CD4-positive, CD25-positive, alpha-beta regulatory T cell (primary cell): ENCODE measurements at regions not wholly inside any gene's neighbourhood (a gene's known extent, or its start where the extent isn't known, plus 50 kb on each side); places are given as distances from the start of the nearest gene placed in this dataset.
"Not testable (repeated sequence)": the region's sequence is repeated elsewhere in the genome, so short reads cannot be mapped to it uniquely, and the experiment has no call there.

Experiments used
- ATAC-seq, 2 donors: fragments of 150-1000 bp; cut with Tn5 transposase; one replicate each; pipeline ENCODE4 v1.10.0; 2021; ENCODE audit warnings: low read depth in 2 of 2, moderate number of reproducible peaks in 2 of 2, moderate library complexity in 1 of 2
- DNase-seq, 3 donors: peaks; one replicate each; pipeline versions ENCODE4 v3.0.0 to v3.0.0-alpha.2; 2012 to 2022; ENCODE audit warnings: mixed read lengths in 1 of 3
- H3K27ac ChIP-seq: one replicate; pipeline ENCODE4 v1.7.0; 2013; ENCODE audit warnings: mild to moderate bottlenecking, low read length; ENCODE audit not compliant: insufficient read depth, poor library complexity, severe bottlenecking
- H3K27me3 ChIP-seq: one replicate; pipeline ENCODE4 v1.7.0; 2013; ENCODE audit warnings: low read length; ENCODE audit not compliant: control insufficient read depth, insufficient read depth
- H3K36me3 ChIP-seq: one replicate; pipeline ENCODE4 v1.7.0; 2013; ENCODE audit warnings: mild to moderate bottlenecking, low read length, moderate library complexity; ENCODE audit not compliant: control insufficient read depth, insufficient read depth
- H3K4me1 ChIP-seq: 2 replicates; pipeline ENCODE4 v1.7.0; 2013; ENCODE audit warnings: mild to moderate bottlenecking, low read length; ENCODE audit not compliant: insufficient read depth, control insufficient read depth, poor library complexity, severe bottlenecking
- H3K4me3 ChIP-seq: one replicate; pipeline ENCODE4 v1.7.0; 2013; ENCODE audit warnings: low read depth, mild to moderate bottlenecking, low read length, moderate library complexity
- H3K9me3 ChIP-seq, 2 experiments: 1 replicate in 1 of 2; 2 replicates in 1 of 2; pipeline ENCODE4 v1.7.0; 2013; ENCODE audit warnings: low read length in 2 of 2, mild to moderate bottlenecking in 1 of 2, moderate library complexity in 1 of 2; ENCODE audit not compliant: control insufficient read depth in 2 of 2
- H3K27ac Mint-ChIP-seq, 3 donors: one replicate each; pipeline ENCODE4 v1.8.0; 2020 to 2022; ENCODE audit warnings: mild to moderate bottlenecking in 3 of 3, mixed read lengths in 3 of 3, moderate library complexity in 2 of 3
- H3K27me3 Mint-ChIP-seq: one replicate; pipeline ENCODE4 v1.8.0; 2022; ENCODE audit warnings: mild to moderate bottlenecking, mixed read lengths
- H3K36me3 Mint-ChIP-seq: one replicate; pipeline ENCODE4 v1.8.0; 2020; ENCODE audit warnings: mixed read lengths
- H3K4me1 Mint-ChIP-seq, 4 donors: one replicate each; pipeline ENCODE4 v1.8.0; 2020 to 2022; ENCODE audit warnings: mixed read lengths in 4 of 4, mild to moderate bottlenecking in 1 of 4
- H3K4me3 Mint-ChIP-seq, 4 donors: one replicate each; pipeline ENCODE4 v1.8.0; 2020 to 2022; ENCODE audit warnings: mild to moderate bottlenecking in 4 of 4, mixed read lengths in 4 of 4, moderate library complexity in 3 of 4
- H3K9me3 Mint-ChIP-seq, 7 donors: one replicate each; pipeline ENCODE4 v1.8.0; 2020 to 2022; ENCODE audit warnings: mixed read lengths in 7 of 7, mild to moderate bottlenecking in 3 of 7, moderate library complexity in 2 of 7

DNA sequence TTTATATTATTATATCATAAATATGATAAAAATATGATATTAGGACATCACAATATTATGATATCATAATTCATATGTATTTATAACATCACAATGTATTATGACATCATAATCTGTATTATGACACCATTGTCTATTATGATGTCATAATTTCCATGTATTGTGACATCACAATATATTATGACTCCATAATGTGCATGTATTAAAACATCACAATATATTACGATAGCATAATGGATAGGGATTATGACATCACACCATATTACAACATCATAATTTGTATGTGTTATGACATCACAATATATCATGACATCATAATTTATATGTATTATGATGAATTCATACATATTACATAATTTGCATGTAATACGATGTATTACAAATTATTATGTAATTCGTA is 1755.9 kb downstream of the TP53TG3F start:
- Histone ChIP-seq H3K27me3 (no peaks in the 10 kb centered on the region), H3K4me3 (no peak overlapping the region), H3K27ac (no peak overlapping the region), H3K36me3 (no peaks in the 10 kb centered on the region), H3K9me3 (peaks cover 0 to 13% of the 10 kb centered on the region in 2 experiments), H3K4me1 (no peaks in the 10 kb centered on the region)
- H3K27me3 Mint-ChIP-seq, result no peaks in the 10 kb centered on the region
- no peak overlapping the region for H3K27ac Mint-ChIP-seq
- H3K36me3 Mint-ChIP-seq, result peaks cover 3% of the 10 kb centered on the region
- DNase-seq (no peak), ATAC-seq (no peak)
- no peak overlapping the region for H3K4me3 Mint-ChIP-seq
- H3K9me3 Mint-ChIP-seq, result peaks cover 3 to 13% (median 10%) of the 10 kb centered on the region in 7 donors
- no peaks in the 10 kb centered on the region for H3K4me1 Mint-ChIP-seq

DNA sequence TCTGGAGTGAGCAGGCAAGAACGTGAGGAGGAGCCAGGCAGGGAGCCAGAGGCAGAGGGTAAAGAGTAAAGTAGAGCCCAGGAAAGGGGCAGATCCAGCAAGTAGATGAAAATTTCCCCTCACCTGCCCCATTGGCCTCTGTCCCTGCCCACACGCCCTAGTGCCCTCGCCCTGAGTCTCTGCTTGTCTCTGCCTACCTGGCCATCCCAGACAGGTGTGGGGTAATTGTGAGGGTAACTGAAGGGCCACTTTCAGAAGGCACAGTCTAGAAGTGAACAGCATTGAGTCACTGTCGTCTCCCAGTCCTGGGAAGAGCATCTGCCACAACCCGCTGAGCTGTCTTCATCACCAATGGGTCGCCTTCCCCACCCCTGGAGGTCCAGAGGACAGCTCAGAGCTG is 1756.8 kb downstream of the TP53TG3F start:
- not testable (repeated sequence) for H3K27me3 Mint-ChIP-seq, H3K36me3 ChIP-seq, H3K27ac ChIP-seq, ATAC-seq, H3K27me3 ChIP-seq, DNase-seq, H3K4me1 ChIP-seq, H3K4me3 Mint-ChIP-seq, H3K27ac Mint-ChIP-seq, H3K36me3 Mint-ChIP-seq, H3K4me1 Mint-ChIP-seq, H3K4me3 ChIP-seq
- H3K9me3 ChIP-seq, result peaks cover 0 to 13% of the 10 kb centered on the region in 2 experiments
- peaks cover 3 to 16% (median 10%) of the 10 kb centered on the region in 7 donors for H3K9me3 Mint-ChIP-seq

GRCh38 chr16:35221482-35222185 is 1762.2 kb downstream of the TP53TG3F start:
- Histone ChIP-seq H3K27ac (no peak overlapping the region), H3K27me3 (no peaks in the 10 kb centered on the region), H3K4me3 (no peak overlapping the region), H3K9me3 (no peaks in the 10 kb centered on the region), H3K36me3 (no peaks in the 10 kb centered on the region), H3K4me1 (no peaks in the 10 kb centered on the region)
- no peak overlapping the region for H3K27ac Mint-ChIP-seq
- H3K27me3 Mint-ChIP-seq, result no peaks in the 10 kb centered on the region
- DNase-seq, result no peak
- peaks cover 3 to 22% (median 15%) of the 10 kb centered on the region in 7 donors for H3K9me3 Mint-ChIP-seq
- ATAC-seq, result no peak
- no peaks in the 10 kb centered on the region for H3K36me3 Mint-ChIP-seq
- no peaks in the 10 kb centered on the region for H3K4me1 Mint-ChIP-seq
- H3K4me3 Mint-ChIP-seq, result no peak overlapping the region

DNA sequence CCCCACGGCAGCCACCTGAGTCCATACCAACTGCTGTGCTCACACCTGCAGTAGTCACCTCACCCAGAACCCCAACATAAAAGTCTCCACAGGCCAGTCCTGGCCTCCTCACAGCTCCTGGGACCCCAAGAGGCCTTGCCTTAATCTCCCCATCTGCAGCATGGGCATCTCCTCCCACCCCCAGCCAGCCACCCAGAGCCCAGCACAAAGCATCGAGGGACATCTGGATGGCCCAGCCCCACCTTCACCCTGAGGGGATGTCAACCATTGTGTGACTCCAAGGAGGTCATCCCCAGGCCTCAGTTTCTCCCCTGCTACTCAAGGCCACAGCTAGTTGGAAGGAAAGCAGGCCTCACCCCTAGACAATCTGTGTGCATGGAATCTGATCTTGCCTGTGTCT is 1775.3 kb downstream of the TP53TG3F start:
- no peak overlapping the region for H3K27ac ChIP-seq
- no peak for ATAC-seq

DNA sequence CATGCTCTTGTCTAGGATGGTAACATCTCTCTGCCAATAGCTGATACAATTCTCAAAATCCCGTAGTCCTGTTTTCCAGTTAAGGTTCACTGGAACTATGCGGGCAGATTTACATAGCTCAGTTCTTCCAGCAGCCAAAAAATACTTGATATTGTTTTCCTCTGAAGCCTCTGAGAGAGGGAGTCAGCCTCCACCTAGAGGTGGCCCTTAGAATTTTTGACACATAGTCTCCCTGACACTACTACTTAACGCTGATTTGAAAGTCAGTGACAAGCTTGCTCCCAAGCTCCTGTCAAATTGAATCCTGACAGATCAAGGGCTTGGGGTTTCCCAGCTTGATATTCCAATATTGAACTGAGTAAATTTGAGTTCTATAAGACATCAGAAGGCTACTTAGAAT is 1780.1 kb downstream of the TP53TG3F start:
- Histone ChIP-seq H3K27ac (no peak overlapping the region), H3K9me3 (peaks cover 2 to 20% of the 10 kb centered on the region in 2 experiments), H3K27me3 (no peaks in the 10 kb centered on the region), H3K36me3 (no peaks in the 10 kb centered on the region), H3K4me1 (no peaks in the 10 kb centered on the region), H3K4me3 (no peak overlapping the region)
- peaks cover 0 to 32% (median 12%) of the 10 kb centered on the region in 7 donors for H3K9me3 Mint-ChIP-seq
- H3K27ac Mint-ChIP-seq, result no peak overlapping the region
- ATAC-seq (no peak), DNase-seq (no peak)
- no peaks in the 10 kb centered on the region for H3K36me3 Mint-ChIP-seq
- H3K4me1 Mint-ChIP-seq, result no peaks in the 10 kb centered on the region
- H3K27me3 Mint-ChIP-seq, result no peaks in the 10 kb centered on the region
- H3K4me3 Mint-ChIP-seq, result no peak overlapping the region

More for the DNA sequence above, 1775.3 kb downstream of the TP53TG3F start:
- Mint-ChIP-seq H3K36me3 (no peaks in the 10 kb centered on the region), H3K27ac (no peak overlapping the region), H3K4me1 (no peaks in the 10 kb centered on the region), H3K9me3 (peaks cover 0 to 18% (median 10%) of the 10 kb centered on the region in 7 donors), H3K27me3 (no peaks in the 10 kb centered on the region), H3K4me3 (no peak overlapping the region)
- Histone ChIP-seq H3K4me1 (no peaks in the 10 kb centered on the region), H3K27me3 (no peaks in the 10 kb centered on the region), H3K9me3 (peaks cover 4 to 40% of the 10 kb centered on the region in 2 experiments), H3K36me3 (no peaks in the 10 kb centered on the region), H3K4me3 (no peak overlapping the region)
- DNase-seq, result no peak

GRCh38 chr16:35249051-35249450 is 1789.6 kb downstream of the TP53TG3F start:
- H3K27ac ChIP-seq, result no peak overlapping the region
- H3K9me3 ChIP-seq, result peaks cover 5 to 6% of the 10 kb centered on the region in 2 experiments
- ATAC-seq (no peak), DNase-seq (no peak)
- H3K9me3 Mint-ChIP-seq, result peaks cover 0 to 35% (median 12%) of the 10 kb centered on the region in 7 donors
- no peaks in the 10 kb centered on the region for H3K4me1 Mint-ChIP-seq
- no peaks in the 10 kb centered on the region for H3K4me1 ChIP-seq
- H3K36me3 ChIP-seq, result no peaks in the 10 kb centered on the region
- H3K4me3 ChIP-seq, result no peak overlapping the region
- no peaks in the 10 kb centered on the region for H3K27me3 ChIP-seq
- no peak overlapping the region for H3K27ac Mint-ChIP-seq
- no peaks in the 10 kb centered on the region for H3K36me3 Mint-ChIP-seq
- no peaks in the 10 kb centered on the region for H3K27me3 Mint-ChIP-seq
- H3K4me3 Mint-ChIP-seq, result no peak overlapping the region

- no peaks in the 10 kb centered on the region for H3K36me3 ChIP-seq
- no peaks in the 10 kb centered on the region for H3K36me3 Mint-ChIP-seq
- no peaks in the 10 kb centered on the region for H3K4me1 Mint-ChIP-seq
Observed at GRCh38 chr16:35252356-35252936, 1793.0 kb downstream of the TP53TG3F start.

More at GRCh38 chr16:35252356-35252936, 1793.0 kb downstream of the TP53TG3F start:
- H3K9me3 ChIP-seq, result peaks cover 4 to 8% of the 10 kb centered on the region in 2 experiments
- H3K27ac Mint-ChIP-seq, result no peak overlapping the region
- no peak overlapping the region for H3K4me3 Mint-ChIP-seq
- H3K4me1 ChIP-seq, result no peaks in the 10 kb centered on the region
- H3K27me3 ChIP-seq, result no peaks in the 10 kb centered on the region
- H3K4me3 ChIP-seq, result no peak overlapping the region
- H3K27ac ChIP-seq, result no peak overlapping the region
- peaks cover 0 to 33% (median 10%) of the 10 kb centered on the region in 7 donors for H3K9me3 Mint-ChIP-seq
- peak in 1 of 3 donors; percentile 1 for DNase-seq
- no peaks in the 10 kb centered on the region for H3K27me3 Mint-ChIP-seq
- ATAC-seq, result no peak
